SK-N-SH (cell line): ENCODE measurements at regions not wholly inside any gene's neighbourhood (a gene's known extent, or its start where the extent isn't known, plus 50 kb on each side); places are given as distances from the start of the nearest gene placed in this dataset.

ENCODE experiments used
- CTCF ChIA-PET: fragments of 300-600, 350-600 bp; formaldehyde crosslinking; extraction: SDS; loops from one replicate; lab custom pipeline; 2021; lab: Yijun Ruan, JAX
- POLR2A ChIA-PET: fragments of 350-600 bp; sonication (Branson Sonifier 250); formaldehyde crosslinking; extraction: SDS; loops from one replicate; lab custom pipeline; 2020; ENCODE audit warnings: antibody characterized with exemption, inconsistent platforms; lab: Yijun Ruan, JAX
- DNase-seq: peaks from one replicate; pipeline ENCODE4 v3.0.0; 2012
- H2AFZ ChIP-seq: fragments of 200-600 bp; sonication (generic); 2 replicates; pipeline ENCODE4 v1.8.1; 2016; ENCODE audit warnings: antibody characterized with exemption, mild to moderate bottlenecking, low read depth
- H3F3A ChIP-seq: fragments of 200-600 bp; sonication (generic); replicated peaks from 2 replicates; pipeline ENCODE3; 2016; ENCODE audit warnings: antibody characterized with exemption, mild to moderate bottlenecking; ENCODE audit not compliant: insufficient read depth
- H3K27ac ChIP-seq, 2 experiments: fragments of 200-500 bp in 1 of 2; fragments of 200-600 bp in 1 of 2; sonication (Bioruptor generic) in 1 of 2; sonication (generic), shearing (Covaris generic) in 1 of 2; 2 replicates each; pipeline versions ENCODE4 v1.5.1 to v1.6.1; 2014 to 2016; ENCODE audit warnings: low read depth in 2 of 2, inconsistent platforms in 1 of 2, low read length in 1 of 2, mild to moderate bottlenecking in 1 of 2, mixed read lengths in 1 of 2
- H3K27me3 ChIP-seq: fragments of 200-600 bp; sonication (generic), shearing (Covaris generic); 2 replicates; pipeline ENCODE4 v1.6.1; 2016; ENCODE audit warnings: mixed run types; ENCODE audit not compliant: insufficient read depth
- H3K36me3 ChIP-seq, 2 experiments: fragments of 200-500 bp in 1 of 2; fragments of 200-600 bp in 1 of 2; sonication (Bioruptor generic) in 1 of 2; sonication (generic) in 1 of 2; replicated peaks in 1 of 2; 2 replicates each; pipeline versions ENCODE3 to v1.5.1; 2014 to 2016; ENCODE audit warnings: low read length in 1 of 2, mild to moderate bottlenecking in 1 of 2; ENCODE audit not compliant: insufficient read depth in 2 of 2, control insufficient read depth in 1 of 2
- H3K4me1 ChIP-seq, 2 experiments: fragments of 200-500 bp in 1 of 2; fragments of 200-600 bp in 1 of 2; sonication (Bioruptor generic) in 1 of 2; sonication (generic), shearing (Covaris generic) in 1 of 2; 2 replicates each; pipeline versions ENCODE4 v1.5.1 to v1.6.1; 2014 to 2016; ENCODE audit warnings: low read depth in 1 of 2, low read length in 1 of 2, mixed run types in 1 of 2; ENCODE audit not compliant: insufficient read depth in 2 of 2, control insufficient read depth in 1 of 2
- H3K4me2 ChIP-seq: fragments of 200-600 bp; sonication (generic), shearing (Covaris generic); 2 replicates; pipeline ENCODE4 v1.6.1; 2017; ENCODE audit warnings: mixed run types
- H3K4me3 ChIP-seq, 2 experiments: fragments of 200-500 bp in 1 of 2; fragments of 200-600 bp in 1 of 2; sonication (Bioruptor generic) in 1 of 2; sonication (generic), shearing (Covaris generic) in 1 of 2; 2 replicates each; pipeline versions ENCODE4 v1.5.1 to v1.8.1; 2014 to 2016; ENCODE audit warnings: low read depth in 2 of 2, inconsistent platforms in 1 of 2, low read length in 1 of 2, mild to moderate bottlenecking in 1 of 2, mixed read lengths in 1 of 2, moderate library complexity in 1 of 2
- H3K79me2 ChIP-seq: fragments of 200-600 bp; sonication (generic); 2 replicates; pipeline ENCODE4 v1.8.1; 2017; ENCODE audit warnings: mild to moderate bottlenecking; ENCODE audit not compliant: insufficient read depth
- H3K9ac ChIP-seq: fragments of 200-600 bp; sonication (generic); 2 replicates; pipeline ENCODE4 v1.6.1; 2017; ENCODE audit warnings: mixed run types
- H3K9me2 ChIP-seq: fragments of 200-600 bp; sonication (generic); 2 replicates; pipeline ENCODE4 v1.6.1; 2017; ENCODE audit warnings: mixed run types
- H3K9me3 ChIP-seq: fragments of 200-600 bp; sonication (generic); 2 replicates; pipeline ENCODE4 v1.6.1; 2017; ENCODE audit warnings: mixed run types, mild to moderate bottlenecking, moderate library complexity
- H4K20me1 ChIP-seq: fragments of 200-600 bp; sonication (generic); 2 replicates; pipeline ENCODE4 v1.6.1; 2017; ENCODE audit warnings: mild to moderate bottlenecking, mixed run types; ENCODE audit not compliant: insufficient read depth
- FOSL2 ChIP-seq: IDR thresholded peaks from 2 replicates; pipeline ENCODE4 v1.4.0; 2012; ENCODE audit warnings: low read depth, mild to moderate bottlenecking, moderate library complexity, borderline replicate concordance
- MXI1 ChIP-seq: IDR thresholded peaks from 2 replicates; pipeline ENCODE4 v1.6.1; 2012; ENCODE audit warnings: mild to moderate bottlenecking, low read depth, low read length, improper control_type of control experiment
- NFIC ChIP-seq: IDR thresholded peaks from 2 replicates; pipeline ENCODE4 v1.4.0; 2012; ENCODE audit warnings: borderline replicate concordance
- RAD21 ChIP-seq: IDR thresholded peaks from 2 replicates; pipeline ENCODE4 v1.6.1; 2012; ENCODE audit warnings: mild to moderate bottlenecking, low read length
- RCOR1 ChIP-seq: fragments of 150-350 bp; IDR thresholded peaks from 2 replicates; pipeline ENCODE4 v1.6.1; 2017; ENCODE audit warnings: antibody characterized with exemption, low read length
- RFX5 ChIP-seq: IDR thresholded peaks from 2 replicates; pipeline ENCODE4 v1.6.1; 2012; ENCODE audit warnings: mild to moderate bottlenecking, improper control_type of control experiment, low read length
- SIN3A ChIP-seq: IDR thresholded peaks from 2 replicates; pipeline ENCODE4 v1.6.1; 2012; ENCODE audit warnings: low read depth, mild to moderate bottlenecking, low read length, moderate library complexity, borderline replicate concordance
- SMC3 ChIP-seq: IDR thresholded peaks from 2 replicates; pipeline ENCODE4 v1.6.1; 2012; ENCODE audit warnings: low read depth, low read length, improper control_type of control experiment
- TAF1 ChIP-seq: IDR thresholded peaks from 2 replicates; pipeline ENCODE4 v1.6.1; 2012; ENCODE audit warnings: low read depth, mild to moderate bottlenecking, low read length, moderate library complexity, borderline replicate concordance
- YY1 ChIP-seq: IDR thresholded peaks from 2 replicates; pipeline ENCODE4 v1.4.0; 2012; ENCODE audit warnings: low read depth, mild to moderate bottlenecking
- WGBS: methylation state at CpG from one replicate; pipeline ENCODE4 v1.1.6; 2017; ENCODE audit warnings: low lambda C conversion rate; 5-methylcytosine and 5-hydroxymethylcytosine counted together
- TF ChIP-seq, protein P1 (sequence below): fragments of 200-600 bp; sonication (generic); IDR thresholded peaks from 2 replicates; pipeline ENCODE4 v1.6.1; 2017; ENCODE audit warnings: antibody characterized with exemption, mild to moderate bottlenecking, moderate library complexity
- TF ChIP-seq, protein P2 (sequence below): IDR thresholded peaks from 2 replicates; pipeline ENCODE4; 2012
- TF ChIP-seq, protein P3 (sequence below): IDR thresholded peaks from 2 replicates; pipeline ENCODE4 v1.4.0; 2012; ENCODE audit warnings: low read depth, borderline replicate concordance
- TF ChIP-seq, protein P4 (sequence below): fragments of 150-350 bp; IDR thresholded peaks from 2 replicates; pipeline ENCODE4 v1.6.1; 2017; ENCODE audit warnings: antibody characterized with exemption, low read length, low read depth, borderline replicate concordance
- TF ChIP-seq, protein P5 (sequence below): IDR thresholded peaks from 2 replicates; pipeline ENCODE4 v1.6.1; 2012; ENCODE audit warnings: mild to moderate bottlenecking, low read depth, low read length, moderate library complexity

DNA sequence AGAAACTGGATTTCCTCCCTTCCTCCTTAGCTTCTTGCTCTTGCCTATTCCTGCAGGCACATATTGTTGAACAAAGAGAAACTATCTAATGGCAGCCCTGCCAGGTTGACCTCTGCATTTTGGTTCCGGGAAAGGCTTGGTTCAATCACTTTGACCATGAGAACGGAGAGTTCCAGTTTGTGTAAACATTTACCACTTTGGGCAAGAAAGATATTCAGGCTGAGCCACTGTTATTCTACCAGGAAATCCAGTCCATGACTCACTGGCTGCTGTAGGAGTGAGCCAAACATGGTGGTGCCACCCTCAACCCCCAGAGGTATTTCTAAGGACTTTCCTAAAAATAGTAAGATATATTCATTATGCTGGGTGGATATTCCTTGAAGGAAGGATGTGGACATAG is 242.2 kb upstream of the OR4E1 start (continued):
- no peak for TF ChIP-seq NFIC
- no peak for TF ChIP-seq TAF1

DNA sequence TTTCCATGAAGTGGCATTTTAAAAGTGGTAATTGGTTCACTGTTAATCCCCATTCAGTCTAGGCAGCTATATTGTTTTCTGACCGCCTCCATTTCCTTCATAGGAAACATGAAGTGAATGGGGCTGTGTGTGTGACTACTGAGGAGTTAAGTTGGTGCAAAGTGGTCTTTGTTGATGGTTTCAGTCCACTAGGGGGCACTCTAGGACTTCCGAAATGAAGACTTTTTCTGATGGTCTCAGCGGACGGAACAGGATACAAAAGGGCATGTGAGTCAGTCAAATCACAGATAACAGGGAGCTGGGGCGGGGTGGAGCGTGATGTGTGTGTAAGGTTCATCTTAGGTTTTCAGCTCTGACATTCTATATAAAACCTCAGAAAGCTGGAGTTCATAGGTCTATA is 240.1 kb upstream of the OR4E1 start:
- no peaks in the 10 kb centered on the region for H3K36me3 ChIP-seq
- CTCF ChIA-PET: interaction anchor here (0.6 to 0.9 kb wide), 6 partner anchors 9 to 85 kb away, joined by 3 to 6 read pairs (median 4); no protein-coding TSS in a partner anchor
- no peaks in the 10 kb centered on the region for H3K9me3 ChIP-seq
- H3K9me2 ChIP-seq: no peaks in the 10 kb centered on the region
- peak; percentile 4 for DNase-seq
- no peak overlapping the region for H3K9ac ChIP-seq
- H4K20me1 ChIP-seq: no peaks in the 10 kb centered on the region
- POLR2A ChIA-PET: no interaction called here
- H2AFZ ChIP-seq: no peak overlapping the region
- no peaks in the 10 kb centered on the region for H3K4me1 ChIP-seq
- no peaks in the 10 kb centered on the region for H3K79me2 ChIP-seq
- H3K27ac ChIP-seq: no peak overlapping the region
- WGBS: 0% methylated on average over 6 of the region's 6 CpGs
- H3F3A ChIP-seq: peaks cover 3% of the 10 kb centered on the region
- H3K4me3 ChIP-seq: peak overlapping the region in 1 of 2 experiments; percentile 19; a peak in 1 of 4 replicates
- TF ChIP-seq RAD21: peak; percentile 29
- TF ChIP-seq, protein P1, sequence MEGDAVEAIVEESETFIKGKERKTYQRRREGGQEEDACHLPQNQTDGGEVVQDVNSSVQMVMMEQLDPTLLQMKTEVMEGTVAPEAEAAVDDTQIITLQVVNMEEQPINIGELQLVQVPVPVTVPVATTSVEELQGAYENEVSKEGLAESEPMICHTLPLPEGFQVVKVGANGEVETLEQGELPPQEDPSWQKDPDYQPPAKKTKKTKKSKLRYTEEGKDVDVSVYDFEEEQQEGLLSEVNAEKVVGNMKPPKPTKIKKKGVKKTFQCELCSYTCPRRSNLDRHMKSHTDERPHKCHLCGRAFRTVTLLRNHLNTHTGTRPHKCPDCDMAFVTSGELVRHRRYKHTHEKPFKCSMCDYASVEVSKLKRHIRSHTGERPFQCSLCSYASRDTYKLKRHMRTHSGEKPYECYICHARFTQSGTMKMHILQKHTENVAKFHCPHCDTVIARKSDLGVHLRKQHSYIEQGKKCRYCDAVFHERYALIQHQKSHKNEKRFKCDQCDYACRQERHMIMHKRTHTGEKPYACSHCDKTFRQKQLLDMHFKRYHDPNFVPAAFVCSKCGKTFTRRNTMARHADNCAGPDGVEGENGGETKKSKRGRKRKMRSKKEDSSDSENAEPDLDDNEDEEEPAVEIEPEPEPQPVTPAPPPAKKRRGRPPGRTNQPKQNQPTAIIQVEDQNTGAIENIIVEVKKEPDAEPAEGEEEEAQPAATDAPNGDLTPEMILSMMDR: peak; percentile 76
- TF ChIP-seq SIN3A: no peak
- TF ChIP-seq YY1: no peak
- no peak overlapping the region for H3K4me2 ChIP-seq
- no peaks in the 10 kb centered on the region for H3K27me3 ChIP-seq

DNA sequence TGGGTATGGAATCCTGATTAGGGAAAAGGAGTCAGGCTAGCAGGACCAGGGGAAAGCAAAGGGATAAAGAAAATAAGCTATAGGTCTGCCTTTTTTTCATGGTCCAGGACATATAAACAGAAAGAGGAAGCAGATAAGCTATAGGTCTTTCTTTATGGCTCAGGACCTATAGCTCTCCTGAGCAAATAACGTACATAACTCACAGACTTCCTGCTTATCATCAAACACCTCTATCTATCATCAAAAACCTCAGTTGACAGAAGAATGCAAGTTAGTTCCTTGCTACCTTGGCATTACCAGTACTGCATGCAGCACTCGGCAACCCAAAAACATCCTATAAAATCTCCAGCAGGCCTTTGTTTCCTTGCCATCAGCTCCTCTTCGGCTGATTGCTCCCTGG is 238.7 kb upstream of the OR4E1 start:
- 3% methylated on average over 3 of the region's 3 CpGs for WGBS
- CTCF ChIA-PET: interaction anchor here (0.8 kb wide), 1 partner anchor 60 kb away, joined by 3 read pairs; no protein-coding TSS in a partner anchor
- Histone ChIP-seq H3K9me3 (no peaks in the 10 kb centered on the region), H4K20me1 (no peaks in the 10 kb centered on the region), H3K4me1 (no peaks in the 10 kb centered on the region), H2AFZ (no peak overlapping the region), H3F3A (peaks cover under 1% of the 10 kb centered on the region), H3K9me2 (no peaks in the 10 kb centered on the region), H3K4me2 (no peak overlapping the region), H3K4me3 (no peak overlapping the region), H3K27ac (no peak overlapping the region), H3K9ac (no peak overlapping the region), H3K79me2 (no peaks in the 10 kb centered on the region), H3K27me3 (no peaks in the 10 kb centered on the region), H3K36me3 (no peaks in the 10 kb centered on the region)
- no peak for DNase-seq
- POLR2A ChIA-PET: no interaction called here
- TF ChIP-seq RFX5 (no peak), SIN3A (no peak), FOSL2 (no peak), RCOR1 (no peak), SMC3 (no peak), MXI1 (no peak)
- TF ChIP-seq, protein P2, sequence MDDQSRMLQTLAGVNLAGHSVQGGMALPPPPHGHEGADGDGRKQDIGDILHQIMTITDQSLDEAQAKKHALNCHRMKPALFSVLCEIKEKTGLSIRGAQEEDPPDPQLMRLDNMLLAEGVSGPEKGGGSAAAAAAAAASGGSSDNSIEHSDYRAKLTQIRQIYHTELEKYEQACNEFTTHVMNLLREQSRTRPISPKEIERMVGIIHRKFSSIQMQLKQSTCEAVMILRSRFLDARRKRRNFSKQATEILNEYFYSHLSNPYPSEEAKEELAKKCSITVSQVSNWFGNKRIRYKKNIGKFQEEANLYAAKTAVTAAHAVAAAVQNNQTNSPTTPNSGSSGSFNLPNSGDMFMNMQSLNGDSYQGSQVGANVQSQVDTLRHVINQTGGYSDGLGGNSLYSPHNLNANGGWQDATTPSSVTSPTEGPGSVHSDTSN: no peak
- TF ChIP-seq, protein P3, sequence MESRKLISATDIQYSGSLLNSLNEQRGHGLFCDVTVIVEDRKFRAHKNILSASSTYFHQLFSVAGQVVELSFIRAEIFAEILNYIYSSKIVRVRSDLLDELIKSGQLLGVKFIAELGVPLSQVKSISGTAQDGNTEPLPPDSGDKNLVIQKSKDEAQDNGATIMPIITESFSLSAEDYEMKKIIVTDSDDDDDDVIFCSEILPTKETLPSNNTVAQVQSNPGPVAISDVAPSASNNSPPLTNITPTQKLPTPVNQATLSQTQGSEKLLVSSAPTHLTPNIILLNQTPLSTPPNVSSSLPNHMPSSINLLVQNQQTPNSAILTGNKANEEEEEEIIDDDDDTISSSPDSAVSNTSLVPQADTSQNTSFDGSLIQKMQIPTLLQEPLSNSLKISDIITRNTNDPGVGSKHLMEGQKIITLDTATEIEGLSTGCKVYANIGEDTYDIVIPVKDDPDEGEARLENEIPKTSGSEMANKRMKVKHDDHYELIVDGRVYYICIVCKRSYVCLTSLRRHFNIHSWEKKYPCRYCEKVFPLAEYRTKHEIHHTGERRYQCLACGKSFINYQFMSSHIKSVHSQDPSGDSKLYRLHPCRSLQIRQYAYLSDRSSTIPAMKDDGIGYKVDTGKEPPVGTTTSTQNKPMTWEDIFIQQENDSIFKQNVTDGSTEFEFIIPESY: no peak
- TF ChIP-seq, protein P4, sequence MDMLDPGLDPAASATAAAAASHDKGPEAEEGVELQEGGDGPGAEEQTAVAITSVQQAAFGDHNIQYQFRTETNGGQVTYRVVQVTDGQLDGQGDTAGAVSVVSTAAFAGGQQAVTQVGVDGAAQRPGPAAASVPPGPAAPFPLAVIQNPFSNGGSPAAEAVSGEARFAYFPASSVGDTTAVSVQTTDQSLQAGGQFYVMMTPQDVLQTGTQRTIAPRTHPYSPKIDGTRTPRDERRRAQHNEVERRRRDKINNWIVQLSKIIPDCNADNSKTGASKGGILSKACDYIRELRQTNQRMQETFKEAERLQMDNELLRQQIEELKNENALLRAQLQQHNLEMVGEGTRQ: no peak
- TF ChIP-seq, protein P5, sequence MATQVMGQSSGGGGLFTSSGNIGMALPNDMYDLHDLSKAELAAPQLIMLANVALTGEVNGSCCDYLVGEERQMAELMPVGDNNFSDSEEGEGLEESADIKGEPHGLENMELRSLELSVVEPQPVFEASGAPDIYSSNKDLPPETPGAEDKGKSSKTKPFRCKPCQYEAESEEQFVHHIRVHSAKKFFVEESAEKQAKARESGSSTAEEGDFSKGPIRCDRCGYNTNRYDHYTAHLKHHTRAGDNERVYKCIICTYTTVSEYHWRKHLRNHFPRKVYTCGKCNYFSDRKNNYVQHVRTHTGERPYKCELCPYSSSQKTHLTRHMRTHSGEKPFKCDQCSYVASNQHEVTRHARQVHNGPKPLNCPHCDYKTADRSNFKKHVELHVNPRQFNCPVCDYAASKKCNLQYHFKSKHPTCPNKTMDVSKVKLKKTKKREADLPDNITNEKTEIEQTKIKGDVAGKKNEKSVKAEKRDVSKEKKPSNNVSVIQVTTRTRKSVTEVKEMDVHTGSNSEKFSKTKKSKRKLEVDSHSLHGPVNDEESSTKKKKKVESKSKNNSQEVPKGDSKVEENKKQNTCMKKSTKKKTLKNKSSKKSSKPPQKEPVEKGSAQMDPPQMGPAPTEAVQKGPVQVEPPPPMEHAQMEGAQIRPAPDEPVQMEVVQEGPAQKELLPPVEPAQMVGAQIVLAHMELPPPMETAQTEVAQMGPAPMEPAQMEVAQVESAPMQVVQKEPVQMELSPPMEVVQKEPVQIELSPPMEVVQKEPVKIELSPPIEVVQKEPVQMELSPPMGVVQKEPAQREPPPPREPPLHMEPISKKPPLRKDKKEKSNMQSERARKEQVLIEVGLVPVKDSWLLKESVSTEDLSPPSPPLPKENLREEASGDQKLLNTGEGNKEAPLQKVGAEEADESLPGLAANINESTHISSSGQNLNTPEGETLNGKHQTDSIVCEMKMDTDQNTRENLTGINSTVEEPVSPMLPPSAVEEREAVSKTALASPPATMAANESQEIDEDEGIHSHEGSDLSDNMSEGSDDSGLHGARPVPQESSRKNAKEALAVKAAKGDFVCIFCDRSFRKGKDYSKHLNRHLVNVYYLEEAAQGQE: no peak
